GM12878 (cell line): ENCODE measurements at regions not wholly inside any gene's neighbourhood (a gene's known extent, or its start where the extent isn't known, plus 50 kb on each side); places are given as distances from the start of the nearest gene placed in this dataset.

Experiments used
- ATAC-seq: fragments of 200-7000 bp; cut with Tn5 transposase; 3 replicates; pipeline ENCODE4 v1.9.1; 2020; ENCODE audit warnings: mild to moderate bottlenecking, moderate library complexity
- BruUV-seq: library from RNA; stranded (reverse); fragments of 400-500 nt; replicated peaks from 2 replicates; lab custom pipeline; 2021; lab: Mats Ljungman, UMichigan
- CTCF ChIA-PET: fragments of 300-600 bp; sonication (Branson Sonifier 250); formaldehyde crosslinking; extraction: SDS; loops from one replicate; lab custom pipeline; 2021; ENCODE audit warnings: inconsistent platforms; lab: Yijun Ruan, JAX
- POLR2A ChIA-PET: fragments of 350-600 bp; formaldehyde crosslinking; extraction: SDS; loops from one replicate; lab custom pipeline; 2021; ENCODE audit warnings: inconsistent platforms; lab: Charles Lee
- RAD21 ChIA-PET: fragments of 300-600 bp; sonication (Branson Sonifier 250); formaldehyde crosslinking; loops from one replicate; lab custom pipeline; 2023; ENCODE audit warnings: antibody characterized with exemption; ENCODE audit not compliant: unreplicated experiment; lab: Charles Lee
- SMC1A ChIA-PET: fragments of 300-600 bp; sonication (Branson Sonifier 250); formaldehyde crosslinking; loops from one replicate; lab custom pipeline; 2023; ENCODE audit not compliant: unreplicated experiment, uncharacterized antibody; lab: Charles Lee
- DNase-seq: peaks from one replicate; pipeline ENCODE4 v3.0.0-alpha.2; 2011; ENCODE audit warnings: low read depth, low spot score
- FAIRE-seq: peaks from 3 replicates; lab custom pipeline; 2011; peaks lifted over from hg19 to GRCh38; lab: Jason Lieb, UNC
- H2AFZ ChIP-seq: 2 replicates; pipeline ENCODE4 v1.6.0; 2011; ENCODE audit warnings: low read depth, low read length, control low read depth; ENCODE audit not compliant: control insufficient read depth
- H3K27ac ChIP-seq: 2 replicates; pipeline ENCODE4 v1.5.1; 2011; ENCODE audit warnings: control low read depth; ENCODE audit not compliant: control insufficient read depth, insufficient read depth
- H3K27me3 ChIP-seq, 2 experiments: replicated peaks in 1 of 2; 2 replicates each; pipeline versions ENCODE4 v1.6.0 to v1.6.1; 2011; ENCODE audit warnings: low read length in 1 of 2; ENCODE audit not compliant: control insufficient read depth in 2 of 2, insufficient read depth in 2 of 2
- H3K36me3 ChIP-seq, 2 experiments: 2 replicates each; pipeline ENCODE4 v1.5.1; 2011; ENCODE audit warnings: low read length in 1 of 2; ENCODE audit not compliant: control insufficient read depth in 2 of 2, insufficient read depth in 2 of 2
- H3K4me1 ChIP-seq: 2 replicates; pipeline ENCODE4 v1.6.1; 2011; ENCODE audit warnings: mild to moderate bottlenecking, low read length, moderate library complexity, mixed read lengths; ENCODE audit not compliant: control insufficient read depth, insufficient read depth
- H3K4me2 ChIP-seq: 2 replicates; pipeline ENCODE4 v1.6.0; 2011; ENCODE audit warnings: control low read depth; ENCODE audit not compliant: control insufficient read depth, insufficient read depth
- H3K4me3 ChIP-seq: fragments of 200-600 bp; sonication (generic); 2 replicates; pipeline ENCODE4 v1.5.1; 2016
- H3K79me2 ChIP-seq: 2 replicates; pipeline ENCODE4 v1.6.0; 2011; ENCODE audit warnings: low read length; ENCODE audit not compliant: control insufficient read depth, insufficient read depth
- H3K9ac ChIP-seq: 2 replicates; pipeline ENCODE4 v1.8.0; 2011; ENCODE audit warnings: low read length, control low read depth, mixed read lengths; ENCODE audit not compliant: control insufficient read depth, insufficient read depth
- H3K9me3 ChIP-seq: replicated peaks from 3 replicates; pipeline ENCODE4 v1.5.1; 2011; ENCODE audit warnings: mild to moderate bottlenecking, low read length; ENCODE audit not compliant: control insufficient read depth, insufficient read depth
- H4K20me1 ChIP-seq: 2 replicates; pipeline ENCODE4 v1.6.0; 2011; ENCODE audit not compliant: control insufficient read depth, insufficient read depth
- CEBPB ChIP-seq, 2 experiments: fragments of 150-350 bp in 1 of 2; IDR thresholded peaks; 2 replicates each; pipeline ENCODE4 v1.6.1; 2012 to 2014; ENCODE audit warnings: low read depth in 2 of 2, low read length in 2 of 2, borderline replicate concordance in 1 of 2, inconsistent platforms in 1 of 2
- CREB1 ChIP-seq: IDR thresholded peaks from 2 replicates; pipeline ENCODE4 v1.6.1; 2012; ENCODE audit warnings: low read depth, mild to moderate bottlenecking, inconsistent platforms
- CTCF ChIP-seq, 3 experiments: IDR thresholded peaks in 2 of 3; conservative IDR thresholded peaks in 1 of 3; 2 replicates each; pipeline ENCODE4 v1.5.1; 2011; ENCODE audit warnings: low read depth in 3 of 3, low read length in 3 of 3, mild to moderate bottlenecking in 3 of 3, control low read depth in 2 of 3, moderate library complexity in 2 of 3, inconsistent platforms in 1 of 3, mixed read lengths in 1 of 3; ENCODE audit not compliant: control insufficient read depth in 2 of 3, insufficient read depth in 1 of 3; ENCODE audit errors: extremely low read depth in 1 of 3
- EP300 ChIP-seq, 2 experiments: fragments of 150-350 bp in 1 of 2; IDR thresholded peaks; 2 replicates each; pipeline ENCODE4 v1.6.1; 2011 to 2012; ENCODE audit warnings: low read depth in 2 of 2, low read length in 2 of 2, borderline replicate concordance in 1 of 2, improper control_type of control experiment in 1 of 2, inconsistent platforms in 1 of 2; ENCODE audit not compliant: control insufficient read depth in 1 of 2
- RB1 ChIP-seq: fragments of 450-650 bp; formaldehyde crosslinking; IDR thresholded peaks from 2 replicates; pipeline ENCODE4 v1.6.1; 2017; ENCODE audit warnings: mild to moderate bottlenecking, borderline replicate concordance
- SRF ChIP-seq, 2 experiments: IDR thresholded peaks; 2 replicates each; pipeline ENCODE4 v1.6.1; 2011; ENCODE audit warnings: low read depth in 2 of 2, low read length in 2 of 2, mild to moderate bottlenecking in 1 of 2, moderate library complexity in 1 of 2
- STAT1 ChIP-seq: fragments of 450-650 bp; conservative IDR thresholded peaks from 2 replicates; pipeline ENCODE4 v1.6.1; 2014; ENCODE audit warnings: antibody characterized with exemption, mild to moderate bottlenecking
- WGBS: methylation state at CpG from one replicate; pipeline ENCODE4 v1.1.6; 2016; ENCODE audit warnings: low lambda C conversion rate; ENCODE audit not compliant: insufficient replicate concordance, insufficient coverage; ENCODE audit errors: missing lambda C conversion rate; 5-methylcytosine and 5-hydroxymethylcytosine counted together
- in situ Hi-C: fragments of 300-500 bp; cut with MboI; formaldehyde crosslinking; loops from 9 replicates; pipeline ENCODE4 v1.14.3; 2018; ENCODE audit warnings: mixed read lengths
- intact Hi-C: fragments of 100-400 bp; cut with micrococcal nuclease; formaldehyde crosslinking; loops from one replicate; pipeline ENCODE4 v1.14.2; 2022; ENCODE audit not compliant: unreplicated experiment

- no peak overlapping the region for H3K4me3 ChIP-seq
- no peak overlapping the region for H3K4me2 ChIP-seq
- no peak for ATAC-seq
- ChIA-PET SMC1A (no interaction called here), CTCF (no interaction called here), RAD21 (no interaction called here), POLR2A (no interaction called here)
- no peak overlapping the region for H2AFZ ChIP-seq
- no peaks in the 10 kb centered on the region for H4K20me1 ChIP-seq
- H3K27me3 ChIP-seq: peaks cover 2 to 6% of the 10 kb centered on the region in 2 experiments; a peak in 2 of 4 replicates
- no peak overlapping the region for H3K9ac ChIP-seq
- no peak for DNase-seq
- H3K4me1 ChIP-seq: no peaks in the 10 kb centered on the region
- intact Hi-C loops: no loop called here
- no TSS peak for BruUV-seq
- H3K79me2 ChIP-seq: no peaks in the 10 kb centered on the region
- H3K9me3 ChIP-seq: peaks cover 4% of the 10 kb centered on the region; the same call in 1 of the 3 replicates
- FAIRE-seq: no peak
- in situ Hi-C loops: no loop called here
- no peak for TF ChIP-seq SRF (IDR thresholded peaks at IDR 0.05; ENCODE audit: low read depth in 2 of 2, low read length in 2 of 2)
- TF ChIP-seq CTCF (IDR thresholded peaks at IDR 0.05 in 2 of 3, conservative IDR thresholded peaks at IDR 0.05 in 1 of 3; ENCODE audit: control insufficient read depth in 2 of 3, extremely low read depth in 1 of 3, insufficient read depth in 1 of 3, low read depth in 3 of 3, low read length in 3 of 3): no peak
- H3K27ac ChIP-seq: no peak overlapping the region
- WGBS: 10% methylated on average over 1 of the region's 1 CpG
- H3K36me3 ChIP-seq: no peaks in the 10 kb centered on the region
Observed at GRCh38 chr6:108789475-108789874, 58.7 kb upstream of the ARMC2 start.

- H4K20me1 ChIP-seq: no peaks in the 10 kb centered on the region
- no peak overlapping the region for H3K9ac ChIP-seq
- SMC1A ChIA-PET: no interaction called here
- no peak overlapping the region for H2AFZ ChIP-seq
- H3K4me2 ChIP-seq: no peak overlapping the region
- ATAC-seq (no peak), DNase-seq (no peak), FAIRE-seq (no peak)
- H3K27ac ChIP-seq: no peak overlapping the region
- peaks cover 4% of the 10 kb centered on the region; the same call in 1 of the 3 replicates for H3K9me3 ChIP-seq
- RAD21 ChIA-PET: no interaction called here
- H3K79me2 ChIP-seq: no peaks in the 10 kb centered on the region
- in situ Hi-C loops (no loop called here), intact Hi-C loops (no loop called here)
- no TSS peak for BruUV-seq
- POLR2A ChIA-PET: no interaction called here
- H3K36me3 ChIP-seq: no peaks in the 10 kb centered on the region
- CTCF ChIA-PET: no interaction called here
- no peak for TF ChIP-seq STAT1
- no peak for TF ChIP-seq RB1
- no peak for TF ChIP-seq EP300 (IDR thresholded peaks at IDR 0.05; ENCODE audit: borderline replicate concordance in 1 of 2, control insufficient read depth in 1 of 2, low read depth in 2 of 2, low read length in 2 of 2)
- no peak for TF ChIP-seq CEBPB (IDR thresholded peaks at IDR 0.05; ENCODE audit: borderline replicate concordance in 1 of 2, low read depth in 2 of 2, low read length in 2 of 2)
- TF ChIP-seq CREB1: no peak
- H3K27me3 ChIP-seq: peaks cover 0 to 3% of the 10 kb centered on the region in 2 experiments; a peak in 1 of 4 replicates
- no peaks in the 10 kb centered on the region for H3K4me1 ChIP-seq
- H3K4me3 ChIP-seq: no peak overlapping the region
Observed at GRCh38 chr6:108791700-108792099, 56.5 kb upstream of the ARMC2 start.
